Ishikawa (cell line): ENCODE measurements at regions not wholly inside any gene's neighbourhood (a gene's known extent, or its start where the extent isn't known, plus 50 kb on each side); places are given as distances from the start of the nearest gene placed in this dataset.

ENCODE experiments used
- CEBPB ChIP-seq: IDR thresholded peaks from 2 replicates; pipeline ENCODE4 v1.6.1; 2012
- CREB1 ChIP-seq: IDR thresholded peaks from 2 replicates; pipeline ENCODE4 v1.6.1; 2012; ENCODE audit warnings: low read depth
- EGR1 ChIP-seq: IDR thresholded peaks from 2 replicates; pipeline ENCODE4 v1.6.1; 2012
- EP300 ChIP-seq: IDR thresholded peaks from 2 replicates; pipeline ENCODE4 v1.6.1; 2012; ENCODE audit warnings: borderline replicate concordance
- FOXM1 ChIP-seq: IDR thresholded peaks from 2 replicates; pipeline ENCODE4 v1.6.1; 2012; ENCODE audit warnings: low read depth, borderline replicate concordance
- MAX ChIP-seq: IDR thresholded peaks from 2 replicates; pipeline ENCODE4 v1.6.1; 2012
- NFIC ChIP-seq: IDR thresholded peaks from 2 replicates; pipeline ENCODE4 v1.6.1; 2012
- RAD21 ChIP-seq: IDR thresholded peaks from 2 replicates; pipeline ENCODE4 v1.6.1; 2012; ENCODE audit warnings: low read depth
- REST ChIP-seq: IDR thresholded peaks from 2 replicates; pipeline ENCODE4 v1.6.1; 2012; ENCODE audit warnings: low read depth, mild to moderate bottlenecking
- TAF1 ChIP-seq: IDR thresholded peaks from 2 replicates; pipeline ENCODE4 v1.6.1; 2012; ENCODE audit warnings: low read depth, mild to moderate bottlenecking
- TCF12 ChIP-seq: IDR thresholded peaks from 2 replicates; pipeline ENCODE4 v1.6.1; 2012; ENCODE audit warnings: low read depth
- TEAD4 ChIP-seq: IDR thresholded peaks from 2 replicates; pipeline ENCODE4 v1.6.1; 2012
- USF1 ChIP-seq: IDR thresholded peaks from 2 replicates; pipeline ENCODE4 v1.6.1; 2012
- YY1 ChIP-seq: IDR thresholded peaks from 2 replicates; pipeline ENCODE4 v1.6.1; 2012; ENCODE audit warnings: low read depth
- ZBTB7A ChIP-seq: IDR thresholded peaks from 2 replicates; pipeline ENCODE4 v1.6.1; 2012; ENCODE audit warnings: low read depth

GRCh38 chr13:22312405-22312803, 641.5 kb downstream of the FGF9 start:
- TF ChIP-seq ZBTB7A (no peak), TAF1 (no peak), CEBPB (no peak), RAD21 (no peak)

GRCh38 chr13:22316494-22317025, 645.7 kb downstream of the FGF9 start:
- TF ChIP-seq FOXM1 (no peak), CEBPB (no peak), REST (no peak), MAX (no peak), YY1 (no peak), EGR1 (no peak), ZBTB7A (no peak), USF1 (no peak)

- TF ChIP-seq NFIC (no peak), EGR1 (no peak), TCF12 (no peak), CREB1 (no peak), ZBTB7A (no peak), TEAD4 (no peak), RAD21 (no peak), MAX (no peak), TAF1 (no peak), REST (no peak), YY1 (no peak), FOXM1 (no peak), EP300 (no peak)
Observed at GRCh38 chr13:22320991-22321390, 650.1 kb downstream of the FGF9 start.

GRCh38 chr13:22325761-22326160, 654.9 kb downstream of the FGF9 start:
- TF ChIP-seq REST: no peak
- no peak for TF ChIP-seq YY1
- TF ChIP-seq ZBTB7A: no peak
- no peak for TF ChIP-seq EP300
- no peak for TF ChIP-seq FOXM1
- no peak for TF ChIP-seq CEBPB
- TF ChIP-seq MAX: no peak
- TF ChIP-seq USF1: no peak
- no peak for TF ChIP-seq CREB1
- no peak for TF ChIP-seq TCF12
- no peak for TF ChIP-seq TEAD4
- no peak for TF ChIP-seq NFIC
- TF ChIP-seq RAD21: no peak
- no peak for TF ChIP-seq EGR1
- TF ChIP-seq TAF1: no peak

- TF ChIP-seq NFIC (no peak), YY1 (no peak), USF1 (no peak), TAF1 (no peak), RAD21 (no peak), TEAD4 (no peak), ZBTB7A (no peak), EP300 (no peak), FOXM1 (no peak), EGR1 (no peak), MAX (no peak), CREB1 (no peak), TCF12 (no peak), CEBPB (no peak), REST (no peak)
Observed at GRCh38 chr13:22332416-22332815, 661.5 kb downstream of the FGF9 start.
